Embryonic facial prominence (tissue), 1 donor: ENCODE measurements at regions not wholly inside any gene's neighbourhood (a gene's known extent, or its start where the extent isn't known, plus 50 kb on each side); places are given as distances from the start of the nearest gene placed in this dataset.

Experiments used
- DNase-seq: peaks from one replicate; pipeline ENCODE4 v3.0.0-alpha.2; 2016; ENCODE audit errors: extremely low spot score

DNA sequence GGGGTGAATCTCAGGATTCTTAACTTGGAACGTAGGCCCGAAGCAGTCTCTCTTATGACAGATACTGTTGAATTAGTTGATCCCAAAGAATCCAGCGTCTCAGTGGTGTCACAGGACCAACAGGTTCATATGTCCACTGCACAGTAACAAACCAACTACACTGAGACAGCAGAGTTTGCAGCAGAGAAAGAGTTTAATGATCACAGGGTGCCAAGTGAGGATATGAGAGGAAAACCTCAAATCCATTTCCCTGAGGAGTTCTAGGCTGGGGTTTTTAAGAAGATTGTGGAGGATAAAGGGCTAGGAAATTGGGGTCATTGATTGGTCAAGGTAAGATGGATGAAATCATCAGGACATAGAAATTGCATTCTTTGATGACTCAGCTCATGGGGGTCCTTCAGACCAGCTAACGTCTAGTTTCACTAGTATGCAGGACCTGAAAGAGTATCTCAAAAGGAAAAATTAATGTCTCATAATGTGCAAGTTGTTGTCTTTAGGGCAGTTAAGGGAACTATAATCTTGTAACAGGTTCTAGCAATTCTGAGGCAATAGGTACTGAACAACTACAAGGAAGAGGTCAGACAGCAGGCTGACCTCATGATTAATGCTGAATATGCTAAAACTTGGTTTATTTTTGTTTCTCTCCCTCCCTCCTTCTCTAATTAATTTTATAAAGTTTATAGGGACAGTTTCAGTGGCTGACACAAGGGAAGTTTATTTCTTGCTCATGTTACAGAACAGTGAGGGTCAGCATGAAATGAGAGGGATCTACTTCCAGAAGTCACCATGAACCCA lies 310.9 kb upstream of the NEBL start:
- no peak for DNase-seq

DNA sequence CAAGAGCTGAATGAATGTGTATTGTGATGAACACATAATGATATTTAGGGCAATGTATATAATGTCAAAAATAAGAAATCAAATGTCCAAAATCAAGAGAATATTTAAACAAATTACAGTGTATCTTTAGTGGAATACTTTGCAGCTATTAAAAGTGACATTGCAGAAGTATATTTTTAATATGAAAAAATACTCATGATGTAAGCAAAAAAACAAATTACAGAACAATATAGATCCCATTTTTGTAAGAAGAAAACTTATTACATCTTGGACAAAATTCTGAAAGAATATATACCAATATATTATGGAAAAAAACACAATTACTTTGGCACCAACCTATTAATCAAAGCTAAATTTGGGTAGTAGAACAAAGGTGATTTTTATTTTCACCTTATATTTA lies 308.2 kb upstream of the NEBL start:
- DNase-seq, result no peak

DNA sequence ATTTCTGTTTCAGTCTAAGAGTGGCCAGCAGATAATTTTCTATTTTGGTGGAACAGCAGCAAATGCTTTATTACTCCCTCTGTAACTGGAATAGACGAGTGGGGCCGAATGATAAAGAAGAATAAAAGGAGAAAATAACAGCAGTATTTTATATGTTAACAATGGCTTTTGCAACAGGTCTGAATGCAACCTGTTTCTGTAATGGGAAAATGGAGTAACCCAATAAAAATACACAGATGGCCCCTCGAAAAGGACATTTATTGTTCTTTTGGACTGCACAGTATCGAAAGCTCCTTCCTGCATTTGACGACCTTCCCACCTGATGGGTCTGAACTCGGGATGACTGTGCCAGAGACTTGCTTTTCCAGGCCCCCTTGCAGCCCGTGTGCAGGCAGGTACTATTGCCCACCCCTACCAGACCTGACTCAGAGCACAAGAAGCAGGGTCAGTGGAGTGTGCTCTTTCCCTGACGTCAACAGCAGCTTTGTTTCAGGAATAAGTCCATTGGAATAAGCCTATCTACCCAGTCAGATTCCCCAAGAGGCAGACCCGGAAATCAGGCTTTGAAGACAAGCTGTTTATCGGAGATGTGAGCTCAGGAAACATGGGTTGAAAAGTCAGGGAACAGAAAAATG lies 306.5 kb upstream of the NEBL start:
- DNase-seq, result no peak

DNA sequence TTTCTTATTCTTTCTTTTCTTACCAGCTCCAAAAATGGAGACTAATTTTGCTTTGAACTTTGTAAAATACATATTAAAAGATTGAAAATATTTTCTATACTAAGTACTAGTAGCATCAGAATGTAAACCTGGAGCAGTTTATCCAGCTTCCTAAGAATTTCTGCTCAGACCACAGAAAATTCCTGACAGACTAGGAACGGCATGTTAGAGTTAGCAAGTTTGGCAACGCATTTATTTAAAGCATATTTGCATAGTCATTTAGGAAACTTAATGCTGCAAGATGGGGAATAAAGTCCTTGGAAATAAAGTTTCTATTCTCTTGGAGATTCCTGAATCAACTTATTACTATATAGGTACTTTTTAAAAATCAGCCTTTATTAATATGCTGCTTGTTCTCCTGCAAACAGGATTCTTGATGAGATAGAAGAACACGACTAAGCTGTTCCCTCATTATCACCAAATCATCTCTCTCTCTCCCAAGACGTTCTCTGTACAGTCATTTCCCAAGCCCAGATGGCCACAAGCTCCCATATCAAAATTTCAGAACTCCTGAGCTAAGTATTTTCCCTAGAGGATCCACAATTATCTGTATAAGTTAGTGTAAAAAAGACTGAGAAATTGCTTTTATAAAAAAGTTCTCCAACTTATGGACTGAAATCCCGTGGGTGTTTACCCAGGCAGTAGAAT lies 305.8 kb upstream of the NEBL start:
- DNase-seq, result peak; percentile 20

DNA sequence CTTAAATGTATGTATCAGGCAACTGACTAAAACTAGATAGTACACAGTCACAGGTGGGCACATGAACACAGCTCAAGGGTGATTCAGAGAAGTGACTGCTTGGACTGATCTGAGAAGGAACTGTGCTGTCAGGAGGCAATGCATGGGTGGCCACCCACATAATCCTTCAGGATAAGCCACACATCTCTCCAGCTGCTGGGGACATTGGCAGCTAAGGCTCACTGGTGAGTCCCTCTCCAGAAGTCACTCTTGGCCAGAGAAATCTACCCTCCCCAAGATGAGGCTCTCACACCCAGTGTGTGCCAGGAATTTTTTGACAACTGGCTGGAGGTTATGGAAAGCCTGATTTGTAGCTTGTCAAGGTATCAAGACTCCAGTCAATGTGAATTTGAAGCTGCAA lies 302.4 kb upstream of the NEBL start:
- DNase-seq, result no peak

DNA sequence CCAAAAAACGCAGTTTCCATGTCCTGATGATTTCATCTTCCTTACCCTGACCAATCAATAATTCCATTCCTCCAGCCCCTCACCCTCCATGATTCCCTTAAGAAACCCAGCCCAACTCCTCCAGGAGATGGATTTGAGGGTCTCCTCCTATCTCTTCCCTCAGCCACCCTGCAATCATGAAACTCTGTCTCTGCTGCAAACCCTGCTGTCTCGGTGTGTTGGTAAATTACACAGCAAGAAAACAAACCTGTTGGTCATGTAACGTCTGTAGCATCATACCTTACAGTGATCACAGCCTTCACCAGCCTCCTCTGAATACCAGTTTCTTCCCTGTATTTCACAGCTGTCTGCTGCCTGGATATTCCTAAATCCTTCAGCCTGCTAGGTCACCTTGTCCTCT lies 300.7 kb upstream of the NEBL start:
- DNase-seq, result no peak

DNA sequence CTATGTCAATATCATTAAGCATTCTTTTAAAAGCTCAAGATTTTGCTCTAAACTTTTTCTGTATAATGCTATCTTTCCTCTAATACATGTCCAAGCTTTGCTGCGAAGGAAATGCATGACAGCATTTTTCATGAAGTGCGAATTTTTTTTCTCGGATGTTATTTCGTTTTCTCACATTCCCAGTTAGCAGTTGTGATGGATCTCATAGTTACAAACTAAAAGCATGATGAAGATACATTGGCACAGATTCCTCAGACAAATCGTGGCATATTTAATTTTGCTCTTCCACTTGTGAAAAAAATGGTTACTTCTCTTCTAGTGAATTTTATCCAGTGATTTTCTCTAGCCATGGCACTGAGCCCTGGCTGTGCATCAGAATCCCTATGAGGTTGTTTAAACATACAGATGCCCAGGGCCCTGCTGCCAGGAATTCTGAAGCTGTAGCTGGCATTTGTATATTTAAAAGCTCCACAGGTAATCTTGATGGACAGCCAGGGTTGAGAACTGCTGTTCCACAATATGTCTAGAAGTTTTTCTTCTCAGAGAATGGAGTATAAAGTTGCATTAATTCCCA lies 299.8 kb upstream of the NEBL start:
- DNase-seq, result no peak

DNA sequence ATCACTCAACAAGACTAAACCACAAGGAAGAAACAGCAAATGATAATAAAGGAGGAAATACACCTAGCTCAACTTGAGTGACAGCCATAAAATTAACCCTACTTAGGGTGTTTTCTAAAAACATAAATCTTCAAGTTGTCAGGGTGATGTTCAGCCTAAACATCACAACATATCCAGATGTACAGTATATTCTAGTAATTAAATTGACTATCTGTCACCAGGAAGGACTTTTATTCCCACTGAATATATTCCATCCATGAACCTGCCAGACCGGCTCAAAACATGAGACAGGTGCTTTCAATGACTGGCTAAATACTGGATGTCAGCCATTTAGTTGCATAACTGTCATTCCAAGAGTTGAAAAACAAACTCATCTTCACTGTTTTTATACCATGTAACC lies 298.1 kb upstream of the NEBL start:
- no peak for DNase-seq

DNA sequence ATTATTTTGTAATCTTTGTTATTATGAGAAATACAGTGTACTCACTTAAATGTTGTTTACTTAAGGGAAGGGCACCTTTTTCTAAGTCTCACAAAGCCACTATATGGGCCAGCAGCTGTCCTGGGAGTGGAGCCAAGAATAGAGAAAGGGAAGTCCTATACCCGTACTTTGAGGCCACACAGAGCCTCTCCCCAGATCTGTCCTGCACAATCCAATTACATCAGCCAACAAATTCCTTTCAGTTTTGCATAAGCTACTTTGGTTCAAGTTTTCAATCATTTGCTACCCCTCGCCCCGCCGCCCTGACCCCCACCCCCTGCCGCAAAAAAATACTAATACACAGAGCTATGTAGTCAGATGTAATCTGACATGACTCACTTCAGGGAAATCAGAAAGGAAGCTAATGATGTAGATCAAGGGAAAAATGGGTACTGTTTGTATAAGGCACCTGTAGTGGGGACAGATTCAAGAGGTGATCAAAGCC lies 297.4 kb upstream of the NEBL start:
- DNase-seq, result no peak

DNA sequence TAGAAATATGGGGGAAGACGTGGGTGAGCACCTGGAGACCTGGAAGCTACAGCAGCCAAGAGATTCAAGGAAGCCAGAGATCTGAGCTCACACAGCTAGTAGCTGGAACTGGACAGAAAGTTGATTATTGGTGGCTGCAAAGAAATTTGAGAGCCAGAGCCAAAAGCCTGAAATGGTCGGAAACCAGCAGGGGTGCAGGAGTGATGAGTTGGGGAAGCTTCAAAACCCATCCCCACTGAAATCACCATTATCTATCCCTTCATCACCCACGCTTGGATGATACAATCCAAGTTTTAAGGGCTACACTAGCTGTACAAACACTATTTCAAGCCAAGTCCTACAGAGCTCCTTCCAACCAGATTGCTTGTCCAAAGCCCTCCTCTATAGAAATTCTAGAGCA lies 296.1 kb upstream of the NEBL start:
- no peak for DNase-seq

DNA sequence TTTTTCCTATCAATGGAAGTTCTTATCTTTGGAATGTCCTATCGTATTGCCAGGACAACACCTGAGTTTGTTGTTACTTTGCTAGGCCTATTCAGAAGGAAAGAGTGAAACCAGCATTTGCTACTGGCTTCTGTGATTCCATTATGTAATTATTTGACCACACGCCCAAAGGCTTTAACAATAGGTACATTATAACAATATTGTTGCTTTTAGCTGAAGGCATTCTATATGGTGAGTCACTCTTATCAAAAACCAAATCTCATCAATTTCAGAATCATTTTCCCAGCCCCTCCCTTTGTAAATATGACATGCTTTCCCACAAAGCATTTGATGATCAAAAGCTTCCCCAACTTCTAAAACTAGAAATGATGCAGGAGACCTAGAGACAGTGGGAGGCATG lies 294.4 kb upstream of the NEBL start:
- no peak for DNase-seq

DNA sequence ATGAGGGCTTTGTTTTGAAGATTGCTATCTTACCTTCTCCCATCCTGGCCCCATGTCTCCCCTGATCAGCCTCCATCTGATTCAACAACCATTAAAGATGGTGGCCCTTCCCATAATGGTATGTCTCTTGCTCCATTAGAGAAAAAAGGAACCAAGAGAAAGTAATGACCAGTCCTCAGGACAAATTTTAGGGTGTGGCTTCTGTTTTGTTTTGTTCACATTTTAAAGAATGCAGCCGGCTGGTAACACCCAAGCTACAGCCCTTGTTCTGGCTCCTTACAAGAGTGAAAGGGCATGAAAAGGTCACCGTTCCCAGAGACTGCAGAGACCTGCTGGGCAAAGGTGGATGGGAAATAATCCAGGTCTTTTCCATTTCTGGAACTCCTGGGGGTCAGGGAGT lies 287.9 kb upstream of the NEBL start:
- no peak for DNase-seq

DNA sequence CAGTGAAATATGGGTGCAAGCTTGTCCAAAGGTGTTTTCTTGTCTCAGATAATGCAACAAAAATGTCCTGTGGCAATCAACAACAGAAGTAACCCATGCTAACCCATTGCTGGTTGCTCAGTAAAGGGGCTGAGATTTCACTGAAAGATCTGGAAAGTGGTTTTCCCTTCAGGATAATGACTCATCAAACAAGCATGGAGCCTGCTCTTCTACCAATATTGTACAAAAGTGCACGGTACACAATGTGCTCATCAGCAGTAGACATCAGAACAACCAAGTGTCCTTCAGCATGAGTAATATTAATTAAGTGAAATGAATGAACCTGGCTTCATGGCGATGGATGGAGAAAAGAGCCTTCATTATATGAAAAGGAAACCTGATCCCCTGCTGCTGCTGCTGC lies 287.1 kb upstream of the NEBL start:
- no peak for DNase-seq

DNA sequence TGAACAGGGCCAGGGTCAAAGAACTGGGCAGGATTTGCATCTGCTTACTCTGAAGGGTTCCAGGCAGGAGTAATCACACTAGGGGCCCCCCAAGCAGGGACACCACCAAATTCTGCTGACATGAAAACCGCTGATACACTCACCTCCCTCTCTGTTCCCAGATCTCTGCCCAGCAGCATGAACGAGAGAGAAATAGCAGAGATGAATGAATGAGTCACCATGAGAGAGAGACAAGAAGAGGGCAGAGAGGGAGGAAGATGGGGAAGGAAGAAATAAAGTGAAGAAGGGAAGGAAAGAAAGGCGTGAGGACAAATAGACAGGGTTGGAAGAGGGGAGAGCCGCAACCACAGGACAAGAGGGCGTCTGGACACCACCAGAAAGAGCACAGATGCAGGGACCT lies 285.9 kb upstream of the NEBL start:
- DNase-seq, result no peak

DNA sequence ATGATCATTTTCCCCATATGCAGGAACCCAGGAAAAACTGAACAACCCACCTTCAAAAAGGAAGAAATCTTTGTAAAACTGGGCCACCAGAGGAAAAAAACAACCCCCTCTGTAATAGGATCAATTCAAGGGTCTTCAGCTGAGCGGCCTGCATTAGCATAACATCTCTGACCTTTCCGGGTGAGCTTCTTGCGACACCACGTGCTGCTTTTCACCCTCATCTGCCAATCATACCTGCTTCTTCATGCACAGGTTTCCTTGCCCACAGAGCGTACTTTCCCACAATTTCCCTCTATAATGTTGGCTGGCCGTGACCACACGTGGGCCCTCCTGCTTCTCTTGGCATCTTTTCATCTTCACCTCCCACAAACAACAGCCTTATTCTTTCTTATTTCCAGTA lies 284.3 kb upstream of the NEBL start:
- DNase-seq, result no peak

DNA sequence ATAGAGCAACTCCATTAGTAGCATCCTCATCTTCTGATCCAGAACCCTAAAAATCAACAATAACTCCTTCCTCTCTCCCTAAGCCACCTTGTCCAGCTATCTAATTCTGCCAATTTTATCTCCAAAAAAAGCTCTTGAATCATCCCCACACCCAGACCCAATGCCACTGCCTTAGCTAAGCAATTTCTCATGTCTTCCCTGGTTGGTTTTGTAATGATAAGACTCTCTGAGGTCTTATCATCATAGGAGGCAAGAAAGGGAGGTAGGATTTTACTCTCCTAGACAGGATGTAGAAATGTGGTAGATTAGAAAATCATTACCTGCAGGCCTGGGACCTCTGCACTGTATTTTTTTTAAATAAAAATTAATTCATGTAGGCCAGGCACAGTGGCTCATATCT lies 283.5 kb upstream of the NEBL start:
- DNase-seq, result no peak

DNA sequence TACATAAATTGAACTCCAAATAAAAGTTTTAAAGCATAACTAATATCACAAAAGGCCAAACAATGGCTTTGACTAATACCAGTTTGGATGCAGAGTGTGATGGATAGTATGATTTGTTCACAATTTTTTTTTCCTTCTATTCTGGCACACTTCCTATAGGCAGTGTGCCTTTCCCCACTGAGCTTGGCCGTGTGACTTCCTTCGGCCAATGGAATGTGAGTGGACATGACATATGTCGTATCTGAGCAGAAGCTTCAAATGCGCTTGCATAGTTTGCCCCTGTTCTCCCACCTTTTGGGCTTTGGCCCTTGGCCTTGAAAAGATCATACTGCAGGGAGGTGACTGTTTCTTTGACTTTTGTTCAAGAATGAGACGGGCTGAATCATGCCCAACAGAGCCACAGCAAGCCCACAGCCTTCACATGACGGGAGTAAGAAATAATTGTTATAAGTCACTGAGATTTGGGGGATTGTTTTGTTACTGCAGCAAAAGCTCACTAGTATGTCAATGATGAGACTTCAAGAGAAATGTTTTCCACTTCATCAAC lies 279.9 kb upstream of the NEBL start:
- no peak for DNase-seq

DNA sequence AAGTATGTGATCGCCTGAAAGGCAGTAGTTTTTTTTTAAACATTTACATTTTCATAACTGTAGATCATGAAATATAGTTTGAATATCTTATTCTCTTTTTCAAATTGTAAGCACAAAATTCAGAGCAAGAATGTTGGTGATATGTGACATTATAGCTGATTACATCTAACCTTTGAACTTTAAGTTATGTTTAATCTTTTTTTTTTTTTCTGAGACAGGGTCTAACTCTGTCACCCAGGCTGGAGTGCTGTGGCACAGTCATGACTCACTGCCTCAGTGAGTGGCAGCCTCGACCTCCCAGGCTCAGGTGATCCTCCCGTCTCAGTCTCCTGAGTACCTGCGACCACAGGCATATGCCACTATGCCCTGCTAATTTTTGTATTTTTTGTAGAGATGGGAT lies 278.7 kb upstream of the NEBL start:
- no peak for DNase-seq

DNA sequence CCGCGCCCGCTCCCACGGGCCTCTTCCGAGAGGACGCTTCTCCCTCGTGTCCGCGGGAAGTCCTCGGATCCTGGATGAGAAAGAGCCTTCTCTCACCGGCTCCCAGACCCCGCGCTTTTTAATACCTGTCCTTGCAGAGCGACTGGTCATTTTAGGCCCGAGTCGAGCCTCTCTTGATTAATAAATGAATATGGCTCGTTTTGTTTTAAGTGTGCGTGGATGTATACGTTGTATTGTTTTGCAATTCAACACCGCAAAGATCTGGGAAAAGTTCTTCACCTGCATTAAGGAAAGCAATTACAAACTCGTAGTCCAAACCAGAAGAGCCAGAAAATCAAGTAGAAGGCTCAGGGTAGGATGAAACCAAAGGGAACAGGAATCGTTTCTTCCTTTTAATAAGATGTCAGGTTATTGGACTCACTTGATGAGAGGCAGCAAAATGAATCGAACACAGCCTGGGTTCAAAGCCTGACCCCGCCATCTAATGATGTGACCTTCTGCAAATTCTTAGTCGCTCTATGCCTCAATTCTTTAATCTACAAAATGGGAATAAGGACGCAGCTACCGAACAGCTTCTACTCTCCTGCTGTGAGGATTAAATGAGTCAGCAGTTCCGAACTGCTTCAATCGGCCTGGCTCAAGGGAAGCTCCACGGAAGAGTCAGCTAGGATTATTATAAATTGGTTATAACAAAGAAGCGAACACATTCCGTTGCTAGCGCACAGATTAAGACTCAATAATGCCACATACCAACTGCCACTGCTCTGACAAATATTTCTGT lies 277.8 kb upstream of the NEBL start:
- DNase-seq, result no peak

DNA sequence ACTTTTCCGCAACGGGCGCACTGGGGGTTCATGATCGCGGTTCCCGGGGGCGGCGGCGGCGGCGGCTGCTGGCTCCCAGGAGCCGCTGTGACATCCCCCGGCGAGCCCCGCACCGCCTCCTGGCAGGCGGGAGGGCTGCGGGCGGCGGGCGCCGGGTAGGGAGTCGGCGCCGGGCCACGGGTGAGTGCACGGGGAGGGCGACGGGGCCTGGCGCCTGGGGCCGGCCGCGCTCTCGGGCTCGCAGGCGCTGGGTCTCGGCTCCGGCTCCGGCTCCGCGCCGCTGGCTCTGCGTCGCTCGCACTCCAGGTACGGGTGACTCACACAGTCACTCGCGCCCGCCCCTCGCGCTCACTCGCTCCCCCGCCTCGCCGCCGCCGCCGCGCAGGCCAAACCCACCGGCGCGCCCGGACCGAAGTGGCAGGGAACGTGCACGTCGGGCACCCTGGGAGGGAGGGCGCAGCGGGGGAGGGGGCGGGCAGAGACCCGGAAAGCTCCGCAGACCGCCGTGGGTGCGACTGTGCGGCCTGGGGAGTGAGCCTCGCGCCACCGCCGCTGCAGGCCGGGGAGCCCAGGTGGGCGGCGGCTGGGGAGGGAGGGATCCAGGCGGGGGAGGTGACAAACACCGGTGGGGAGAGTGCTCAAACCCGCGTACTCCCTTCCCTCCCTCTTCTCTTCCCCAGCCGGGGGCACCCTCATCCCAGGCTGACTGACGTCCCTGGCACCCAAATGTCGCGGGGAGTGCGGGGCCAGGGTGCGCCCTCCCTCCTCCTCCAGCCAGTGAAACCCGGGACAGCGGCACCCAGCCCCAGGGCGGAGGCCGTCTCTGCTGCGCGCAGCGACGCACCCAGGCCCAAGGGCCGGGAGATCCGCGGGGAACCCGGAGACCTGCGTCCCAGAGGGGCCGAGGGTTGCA lies 276.9 kb upstream of the NEBL start:
- no peak for DNase-seq
